Lower leg skin (tissue), 3 donors: ENCODE measurements at regions not wholly inside any gene's neighbourhood (a gene's known extent, or its start where the extent isn't known, plus 50 kb on each side); places are given as distances from the start of the nearest gene placed in this dataset.
"Not testable (repeated sequence)": the region's sequence is repeated elsewhere in the genome, so short reads cannot be mapped to it uniquely, and the experiment has no call there.

Experiments
- POLR2A ChIP-seq, 2 donors: fragments of 450-650 bp; IDR thresholded peaks; one replicate each; pipeline ENCODE4 v1.6.1; 2016 to 2017; ENCODE audit warnings: antibody characterized with exemption in 2 of 2, mild to moderate bottlenecking in 1 of 2, moderate library complexity in 1 of 2
- TF ChIP-seq, protein P1 (sequence below), 3 donors: fragments of 450-650 bp; IDR thresholded peaks; one replicate each; pipeline ENCODE4 v1.5.1; 2016; ENCODE audit warnings: antibody characterized with exemption in 3 of 3, mild to moderate bottlenecking in 3 of 3, moderate library complexity in 2 of 3

DNA sequence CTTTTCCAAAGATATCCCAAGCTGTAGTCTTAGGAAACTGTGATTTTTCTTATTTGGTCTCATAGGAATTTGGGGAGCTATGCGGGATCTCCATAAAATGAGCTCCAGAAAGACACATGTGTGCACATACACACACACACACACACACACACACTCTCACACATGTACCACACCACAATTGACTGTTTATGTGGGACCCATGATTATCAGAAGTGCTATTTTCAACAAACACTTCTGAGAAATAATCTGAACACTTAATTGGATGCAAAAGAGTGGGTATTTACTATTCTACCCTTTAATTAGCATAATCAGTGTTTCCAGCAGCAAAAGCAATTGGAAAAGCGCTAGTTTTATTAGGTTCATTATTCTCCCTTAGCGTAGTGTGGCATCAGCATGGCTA is 150.4 kb upstream of the ALDH3B2 start:
- TF ChIP-seq, protein P1, sequence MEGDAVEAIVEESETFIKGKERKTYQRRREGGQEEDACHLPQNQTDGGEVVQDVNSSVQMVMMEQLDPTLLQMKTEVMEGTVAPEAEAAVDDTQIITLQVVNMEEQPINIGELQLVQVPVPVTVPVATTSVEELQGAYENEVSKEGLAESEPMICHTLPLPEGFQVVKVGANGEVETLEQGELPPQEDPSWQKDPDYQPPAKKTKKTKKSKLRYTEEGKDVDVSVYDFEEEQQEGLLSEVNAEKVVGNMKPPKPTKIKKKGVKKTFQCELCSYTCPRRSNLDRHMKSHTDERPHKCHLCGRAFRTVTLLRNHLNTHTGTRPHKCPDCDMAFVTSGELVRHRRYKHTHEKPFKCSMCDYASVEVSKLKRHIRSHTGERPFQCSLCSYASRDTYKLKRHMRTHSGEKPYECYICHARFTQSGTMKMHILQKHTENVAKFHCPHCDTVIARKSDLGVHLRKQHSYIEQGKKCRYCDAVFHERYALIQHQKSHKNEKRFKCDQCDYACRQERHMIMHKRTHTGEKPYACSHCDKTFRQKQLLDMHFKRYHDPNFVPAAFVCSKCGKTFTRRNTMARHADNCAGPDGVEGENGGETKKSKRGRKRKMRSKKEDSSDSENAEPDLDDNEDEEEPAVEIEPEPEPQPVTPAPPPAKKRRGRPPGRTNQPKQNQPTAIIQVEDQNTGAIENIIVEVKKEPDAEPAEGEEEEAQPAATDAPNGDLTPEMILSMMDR (IDR thresholded peaks at IDR 0.05): not testable (repeated sequence)
- TF ChIP-seq POLR2A (IDR thresholded peaks at IDR 0.05): not testable (repeated sequence)
